Heart right ventricle (tissue), 16 donors: ENCODE measurements at regions not wholly inside any gene's neighbourhood (a gene's known extent, or its start where the extent isn't known, plus 50 kb on each side); places are given as distances from the start of the nearest gene placed in this dataset.

Source experiments
- ATAC-seq, 8 donors: fragments of 200-7000 bp; cut with Tn5 transposase; one replicate each; pipeline ENCODE4 v1.9.1; 2020; ENCODE audit warnings: mild to moderate bottlenecking in 8 of 8, moderate library complexity in 8 of 8, moderate number of reproducible peaks in 1 of 8
- DNase-seq, 2 donors: peaks; one replicate each; pipeline ENCODE4 v3.0.0-alpha.2; 2020
- H3K27ac ChIP-seq, 10 donors: fragments of 200-600 bp; sonication (generic) in 2 of 10; one replicate each; pipeline versions ENCODE4 v1.5.0 to v1.8.0; 2020 to 2022; ENCODE audit warnings: mild to moderate bottlenecking in 3 of 10
- H3K27me3 ChIP-seq, 7 donors: fragments of 200-600 bp; one replicate each; pipeline ENCODE4 v1.8.0; 2021 to 2022; ENCODE audit warnings: mild to moderate bottlenecking in 2 of 7
- H3K36me3 ChIP-seq, 9 donors: fragments of 200-600 bp; sonication (generic) in 1 of 9; one replicate each; pipeline versions ENCODE4 v1.5.0 to v1.8.0; 2020 to 2022; ENCODE audit warnings: mild to moderate bottlenecking in 2 of 9
- H3K4me1 ChIP-seq, 9 donors: fragments of 200-600 bp; sonication (generic) in 1 of 9; one replicate each; pipeline versions ENCODE4 v1.5.0 to v1.8.0; 2020 to 2022; ENCODE audit warnings: mild to moderate bottlenecking in 4 of 9
- H3K4me3 ChIP-seq, 10 donors: fragments of 200-600 bp; sonication (generic) in 2 of 10; one replicate each; pipeline versions ENCODE4 v1.5.0 to v1.8.0; 2020 to 2022; ENCODE audit warnings: mild to moderate bottlenecking in 7 of 10, moderate library complexity in 2 of 10
- H3K9me3 ChIP-seq, 11 donors: fragments of 200-600 bp in 10 of 11; sonication (generic) in 2 of 11; one replicate each; pipeline versions ENCODE4 v1.5.0 to v1.8.0; 2013 to 2022; ENCODE audit warnings: mild to moderate bottlenecking in 2 of 11, control low read depth in 1 of 11, moderate library complexity in 1 of 11
- CTCF ChIP-seq, 9 donors: fragments of 200-600 bp; sonication (generic) in 2 of 9; IDR thresholded peaks; one replicate each; pipeline versions ENCODE4 v1.5.0 to v1.8.0; 2021 to 2022; ENCODE audit warnings: antibody characterized with exemption in 9 of 9, mild to moderate bottlenecking in 5 of 9, moderate library complexity in 1 of 9
- WGBS, 2 donors: extraction: QIAGEN DNeasy Blood & Tissue Kit; methylation state at CpG; one replicate each; pipeline ENCODE4 v1.1.7; 2013; ENCODE audit warnings: inconsistent platforms in 1 of 2; 5-methylcytosine and 5-hydroxymethylcytosine counted together
- intact Hi-C, 10 donors: fragments of 100-400 bp; cut with DNase I; formaldehyde crosslinking; loops; one replicate each; pipeline versions ENCODE4 v1.11.1 to v1.14.2; 2022
- donor health status: Arrhythmogenic right ventricular cardiomyopathy.
- donor health status: ischemic (EF 13 %, LVEDD 7.1; RV severe dilation, severe dysfunction).
- donor health status: healthy with polysubstance abuse.
- donor health status: DM: no; HTN: yes; CAD: no.
- donor health status: DM: no; HTN: no; CAD: no.
- donor health status: ischemic (EF 25% LVEDD 6.9; RV normal size, moderate dysfunction).
- donor health status: ischemic (EF 25% LVEDD 5.7; RV mildly dilated, moderate dysfunction).
- donor health status: healthy.
- donor health status: DM: yes; HTN: yes; CAD: no.
- donor health status: Ischemic cardiomyopathy.
- donor health status: ischemic (EF 35%, LVEDD 5.7; RV mildly dilated, moderate dysfunction).
- donor health status: nonischemic (EF 11% LVEDD 7.7; RV severe dilation, severe dysfunction).
- donor health status: DM: yes; HTN: yes; CAD: no.
- donor health status: PGD.
- donor health status: ischemic (EF 29% LVEDD 5.4; RV normal size, mild dysfunction).
- donor health status: nonischemic (EF 23%, LVEDD 6.1; RV moderate dilation, normal function).

DNA sequence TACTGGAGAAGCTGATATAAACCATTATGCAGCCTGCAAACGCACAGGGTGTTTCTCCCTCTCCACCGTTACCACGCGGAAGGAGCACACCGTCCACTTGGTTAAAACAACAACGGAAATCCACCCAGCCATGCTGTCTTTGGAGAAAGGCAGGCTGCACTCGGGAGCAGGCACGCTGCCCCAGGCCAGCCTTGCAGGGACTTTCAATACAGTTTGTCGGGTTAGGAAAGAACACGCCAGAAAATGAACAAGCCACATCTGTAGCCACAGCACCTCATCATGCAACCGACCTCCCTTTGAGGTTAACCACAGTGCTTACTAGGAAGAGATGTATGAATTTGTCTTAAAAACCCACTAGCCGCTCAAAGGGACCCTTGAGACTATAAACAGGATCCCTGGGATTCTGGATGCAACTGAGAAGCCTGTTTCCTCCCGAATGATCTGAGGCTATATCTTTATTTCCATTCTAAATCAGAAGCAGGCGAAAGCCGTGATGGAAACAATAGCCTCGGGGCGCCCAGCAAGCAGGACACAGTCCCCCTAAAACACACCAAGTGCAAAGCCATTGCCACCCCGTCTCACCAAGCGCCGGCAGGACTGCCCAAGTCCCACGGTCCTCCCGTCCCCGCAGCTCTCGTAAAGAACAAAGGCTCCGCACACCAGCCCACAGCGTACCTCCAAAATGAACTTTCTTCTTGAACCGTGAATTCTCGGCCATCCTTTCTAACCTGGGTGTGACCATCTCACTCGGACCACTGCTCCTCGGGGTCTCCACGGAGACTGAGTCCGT, 318.9 kb downstream of the CTTN start:
- Histone ChIP-seq H3K27me3 (peaks cover 0 to 81% (median 59%) of the 10 kb centered on the region in 7 donors), H3K4me1 (peaks cover 0 to 6% (median 0%) of the 10 kb centered on the region in 9 donors)

DNA sequence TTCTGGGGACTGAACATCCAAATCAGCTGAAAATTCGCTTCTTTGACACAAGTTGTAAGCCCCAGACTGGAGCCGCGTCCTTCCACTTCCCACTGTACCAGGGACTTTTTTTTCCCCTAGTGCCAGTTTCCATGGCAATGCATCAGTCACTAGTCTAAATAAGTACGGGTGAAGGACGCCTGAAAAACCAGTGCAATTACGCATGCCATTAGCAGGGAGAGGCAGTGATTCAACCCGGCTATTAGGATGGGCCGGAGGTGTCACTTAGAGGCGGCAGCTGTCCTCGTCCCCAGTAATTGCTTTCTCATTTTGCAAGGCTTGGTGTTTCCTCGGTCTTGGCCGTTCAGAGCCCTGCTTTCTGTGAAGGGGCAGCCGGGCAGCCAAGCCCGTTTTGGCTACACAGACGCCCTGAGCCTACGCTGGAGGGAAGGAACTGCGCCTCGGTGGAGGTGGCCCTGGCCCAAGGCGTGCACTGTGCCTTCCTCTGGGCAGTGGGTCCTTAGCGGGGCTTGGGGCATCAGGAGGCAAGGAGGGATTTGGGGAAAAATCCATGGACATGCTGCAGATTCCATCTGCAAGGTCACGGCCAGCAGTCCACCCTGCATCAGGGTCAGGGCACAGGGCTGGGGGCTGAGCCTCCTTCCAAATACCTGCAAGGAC, 319.7 kb downstream of the CTTN start:
- H3K27ac ChIP-seq, result no peak overlapping the region
- ATAC-seq (no peak), DNase-seq (no peak)
- no peaks in the 10 kb centered on the region for H3K4me1 ChIP-seq
- no peaks in the 10 kb centered on the region for H3K9me3 ChIP-seq
- WGBS, 2 donors, result 60 to 66% methylated on average over 21 of the region's 21 CpGs
- intact Hi-C loops, result no loop called here
- no peaks in the 10 kb centered on the region for H3K36me3 ChIP-seq
- TF ChIP-seq CTCF (IDR thresholded peaks at IDR 0.05), result no peak
- no peak overlapping the region for H3K4me3 ChIP-seq
- peaks cover 0 to 73% (median 53%) of the 10 kb centered on the region in 7 donors for H3K27me3 ChIP-seq

More for the DNA sequence above, 318.9 kb downstream of the CTTN start:
- 82 to 84% methylated on average over 32 of the region's 32 CpGs for WGBS, 2 donors
- Histone ChIP-seq H3K27ac (no peak overlapping the region), H3K9me3 (no peaks in the 10 kb centered on the region), H3K36me3 (no peaks in the 10 kb centered on the region), H3K4me3 (no peak overlapping the region)
- no peak for DNase-seq
- intact Hi-C loops, result no loop called here
- no peak for ATAC-seq
- TF ChIP-seq CTCF (IDR thresholded peaks at IDR 0.05), result no peak

DNA sequence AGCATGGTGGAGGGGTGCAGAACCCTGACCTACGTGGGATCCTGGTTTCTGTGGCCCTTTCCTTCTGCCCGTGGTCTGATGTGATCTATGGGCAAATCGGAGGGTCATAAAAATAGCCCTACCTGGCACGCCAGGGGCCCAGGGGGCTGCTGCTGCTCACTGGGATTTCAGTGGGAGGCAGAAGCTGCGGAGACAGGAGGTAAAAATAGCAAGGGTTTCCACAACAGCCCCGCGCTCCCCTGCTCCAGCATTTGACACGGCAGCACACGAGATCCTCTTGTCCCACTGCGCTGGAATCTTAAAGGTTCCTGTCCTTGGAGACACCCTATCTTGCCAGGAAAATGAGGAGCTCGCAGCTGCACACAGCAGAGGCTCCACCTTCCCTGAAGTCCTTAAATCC, 321.2 kb downstream of the CTTN start:
- WGBS, 2 donors, result 45 to 54% methylated on average over 11 of the region's 11 CpGs
- no peak for ATAC-seq
- H3K36me3 ChIP-seq, result no peaks in the 10 kb centered on the region
- intact Hi-C loops, result no loop called here
- no peak overlapping the region for H3K27ac ChIP-seq
- H3K4me1 ChIP-seq, result no peaks in the 10 kb centered on the region
- peaks cover 0 to 58% (median 44%) of the 10 kb centered on the region in 7 donors for H3K27me3 ChIP-seq
- TF ChIP-seq CTCF (IDR thresholded peaks at IDR 0.05), result no peak
- H3K4me3 ChIP-seq, result no peak overlapping the region
- no peak for DNase-seq
- H3K9me3 ChIP-seq, result no peaks in the 10 kb centered on the region

- H3K36me3 ChIP-seq, result no peaks in the 10 kb centered on the region
- ATAC-seq (no peak), DNase-seq (no peak)
- WGBS, 2 donors, result 63 to 65% methylated on average over 5 of the region's 5 CpGs
- H3K27ac ChIP-seq, result no peak overlapping the region
- no peak for TF ChIP-seq CTCF (IDR thresholded peaks at IDR 0.05)
- H3K9me3 ChIP-seq, result no peaks in the 10 kb centered on the region
- no peak overlapping the region for H3K4me3 ChIP-seq
- H3K27me3 ChIP-seq, result peaks cover 0 to 50% (median 37%) of the 10 kb centered on the region in 7 donors
- intact Hi-C loops, result no loop called here
- H3K4me1 ChIP-seq, result no peaks in the 10 kb centered on the region
Observed at GRCh38 chr11:70720281-70720680, 322.0 kb downstream of the CTTN start.
